HG03066 (cell line): ENCODE measurements at regions not wholly inside any gene's neighbourhood (a gene's known extent, or its start where the extent isn't known, plus 50 kb on each side); places are given as distances from the start of the nearest gene placed in this dataset.
"Not testable (repeated sequence)": the region's sequence is repeated elsewhere in the genome, so short reads cannot be mapped to it uniquely, and the experiment has no call there.

Source experiments
- ATAC-seq: cut with Tn5 transposase; IDR thresholded peaks from one replicate; pipeline ENCODE4 v1.9.1; 2021; ENCODE audit warnings: low read depth; ENCODE audit not compliant: unreplicated experiment

DNA sequence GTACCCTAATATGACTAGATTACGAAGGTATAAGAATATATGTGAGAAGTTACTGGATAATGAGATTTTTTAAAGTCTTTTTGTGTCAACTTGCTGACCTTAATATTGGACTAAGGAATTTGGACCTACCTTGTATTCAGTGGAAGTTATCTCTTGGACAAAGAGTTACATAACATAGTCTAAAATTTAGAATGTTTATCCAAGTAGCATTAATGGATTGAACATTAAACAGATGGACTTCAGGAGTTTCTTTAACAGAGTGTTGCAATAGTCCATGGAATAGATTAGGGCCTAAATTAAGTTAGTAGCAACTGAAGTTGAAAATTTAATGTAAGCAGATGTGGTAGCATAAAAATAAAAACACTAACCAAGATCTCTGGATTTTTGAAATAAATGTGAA, 266.4 kb downstream of the PYDC2 start:
- no peak for ATAC-seq

DNA sequence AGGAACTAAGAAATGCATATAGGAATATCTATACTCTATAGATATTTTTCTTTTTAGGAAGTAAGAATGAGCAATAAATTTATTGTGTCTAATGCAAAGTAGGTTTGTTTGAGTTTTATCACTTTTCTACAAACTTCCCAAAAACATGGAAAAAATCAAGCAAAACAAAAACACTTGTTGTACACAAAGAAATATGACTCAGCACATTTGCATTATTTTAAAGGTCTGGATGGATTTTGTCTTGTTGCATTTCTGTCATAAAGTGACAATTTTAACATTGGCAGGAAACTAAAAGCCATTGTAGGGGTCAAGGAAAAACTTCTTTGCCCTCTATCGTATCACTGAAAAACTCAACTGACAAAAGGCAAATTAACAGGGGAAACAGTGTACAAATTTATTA, 267.2 kb downstream of the PYDC2 start:
- no peak for ATAC-seq

DNA sequence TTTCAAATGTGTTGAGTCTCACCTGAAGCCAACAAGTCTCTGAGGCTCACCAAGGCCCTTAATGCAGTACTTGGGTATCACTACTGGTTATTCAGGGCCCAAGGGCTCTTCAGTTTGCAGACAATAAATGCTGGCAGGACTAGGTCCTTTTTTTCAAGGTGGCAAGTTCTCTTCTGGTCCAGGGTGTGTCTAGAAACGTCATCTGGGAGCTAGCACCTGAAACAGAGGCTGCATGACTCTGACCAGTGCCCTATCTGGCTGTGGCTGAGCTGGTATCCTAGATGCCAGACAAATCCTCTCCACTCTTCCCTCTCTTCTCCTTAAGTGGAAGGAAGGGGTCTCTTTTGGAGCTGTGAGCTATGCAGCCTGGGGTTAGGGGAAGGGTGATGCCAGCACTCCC, 276.8 kb downstream of the PYDC2 start:
- ATAC-seq: no peak

GRCh38 chr3:191740712-191741111, 279.7 kb downstream of the PYDC2 start:
- ATAC-seq: no peak

DNA sequence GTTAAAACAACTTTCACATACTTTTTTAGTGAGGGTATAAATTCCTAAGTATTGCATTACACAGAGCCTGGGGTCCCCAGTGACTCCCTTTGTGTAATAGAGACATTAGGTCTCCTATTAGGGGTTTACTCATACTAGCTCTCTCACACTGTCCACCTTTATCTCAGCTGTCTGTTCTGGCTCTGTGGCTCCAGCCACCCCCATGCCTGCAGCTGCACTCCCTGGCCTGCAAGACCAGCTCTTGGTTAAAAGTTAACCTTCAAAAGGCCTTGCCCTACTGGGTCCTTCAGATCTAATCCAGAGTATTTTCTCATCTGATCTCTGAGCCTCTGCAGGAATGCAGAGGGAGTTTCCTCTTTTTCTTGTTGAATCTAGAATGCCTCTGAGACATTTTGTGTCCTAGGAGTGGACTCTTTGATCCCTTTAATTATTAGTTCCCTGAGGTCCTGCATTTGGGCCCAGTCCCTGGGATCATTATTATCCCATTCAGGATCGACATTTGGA, 280.9 kb downstream of the PYDC2 start:
- ATAC-seq: not testable (repeated sequence)

- ATAC-seq: no peak
These were observed 282.3 kb downstream of the PYDC2 start for GRCh38 chr3:191743283-191743682.

GRCh38 chr3:191750618-191751017, 289.7 kb downstream of the PYDC2 start:
- no peak for ATAC-seq

DNA sequence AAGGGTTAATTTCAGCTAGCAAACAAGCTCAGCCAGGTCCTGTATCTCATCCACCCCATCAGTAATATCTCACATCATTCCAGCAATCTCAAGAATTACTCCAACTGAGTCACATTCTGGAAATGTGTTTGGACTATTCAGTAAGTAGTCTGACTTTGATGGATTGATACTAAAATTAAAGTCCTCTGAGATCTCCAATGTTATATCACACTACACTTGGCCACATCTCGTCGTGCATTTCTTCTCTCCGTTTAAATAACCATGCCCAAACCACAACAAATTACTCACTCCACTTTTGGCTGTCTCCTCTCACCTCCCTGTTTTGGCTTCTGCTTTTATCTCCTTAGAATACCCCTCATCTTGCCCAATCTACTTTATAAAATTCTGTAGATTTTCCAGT, 292.2 kb downstream of the PYDC2 start:
- ATAC-seq: no peak

GRCh38 chr3:191761906-191762305, 300.9 kb downstream of the PYDC2 start:
- ATAC-seq: no peak

- no peak for ATAC-seq
These were observed 301.5 kb downstream of the PYDC2 start for GRCh38 chr3:191762323-191762960.

DNA sequence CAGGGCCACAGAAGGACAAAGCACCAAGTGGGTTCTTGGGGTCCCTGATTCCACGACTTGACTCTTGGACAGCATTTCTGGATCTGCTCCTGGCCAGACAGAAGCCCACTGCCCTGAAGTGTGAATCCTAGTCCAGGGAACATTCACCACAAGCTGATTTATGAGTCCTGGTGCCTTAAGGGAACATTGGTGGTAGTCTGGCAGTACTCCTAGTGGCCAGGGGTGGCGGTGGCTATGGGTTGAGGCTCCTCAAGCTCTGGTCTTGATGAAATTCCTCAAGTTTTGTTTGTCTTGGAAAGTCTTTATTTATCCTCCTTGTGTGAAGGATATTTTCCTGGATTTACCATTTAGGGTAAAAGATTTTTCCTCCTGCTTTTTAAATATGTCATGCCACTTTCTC, 307.5 kb downstream of the PYDC2 start:
- no peak for ATAC-seq

DNA sequence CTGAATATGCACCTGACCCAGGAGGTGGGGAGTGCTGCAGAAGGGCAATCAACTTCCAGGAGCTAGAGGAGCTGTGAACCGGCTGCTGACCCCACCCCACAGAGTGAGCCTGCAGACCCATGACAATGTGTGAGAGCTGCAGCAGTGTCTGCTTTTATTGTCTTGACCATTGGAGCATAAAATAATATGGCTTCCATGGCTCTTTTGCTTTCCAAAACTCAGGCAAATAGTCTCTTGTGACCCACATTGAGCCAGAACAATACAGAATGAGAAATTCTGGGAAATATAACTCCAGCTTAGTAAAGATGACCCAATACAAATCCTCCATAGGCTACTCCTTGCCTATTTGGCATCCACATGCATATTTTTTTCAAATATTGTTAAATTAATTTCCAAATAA, 309.6 kb downstream of the PYDC2 start:
- no peak for ATAC-seq

DNA sequence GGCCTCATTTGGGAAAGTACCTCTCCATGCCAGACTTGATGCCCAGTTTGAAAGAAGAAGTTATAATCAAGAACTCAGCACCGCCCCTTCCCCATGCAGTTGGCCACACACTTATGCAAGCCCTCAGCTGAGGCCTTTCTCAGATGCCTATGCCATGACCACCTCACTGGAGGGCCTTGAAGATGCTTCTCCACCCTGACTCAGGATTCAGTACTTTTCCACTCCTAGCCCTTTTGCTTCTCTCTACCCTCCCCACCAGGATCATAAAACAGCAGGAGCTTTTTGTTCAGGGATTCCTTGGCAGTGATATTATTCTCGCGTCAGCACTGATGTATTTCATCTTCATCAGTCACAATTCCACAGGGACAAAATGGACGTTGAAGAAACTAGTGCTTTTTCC, 313.5 kb downstream of the PYDC2 start:
- ATAC-seq: no peak

DNA sequence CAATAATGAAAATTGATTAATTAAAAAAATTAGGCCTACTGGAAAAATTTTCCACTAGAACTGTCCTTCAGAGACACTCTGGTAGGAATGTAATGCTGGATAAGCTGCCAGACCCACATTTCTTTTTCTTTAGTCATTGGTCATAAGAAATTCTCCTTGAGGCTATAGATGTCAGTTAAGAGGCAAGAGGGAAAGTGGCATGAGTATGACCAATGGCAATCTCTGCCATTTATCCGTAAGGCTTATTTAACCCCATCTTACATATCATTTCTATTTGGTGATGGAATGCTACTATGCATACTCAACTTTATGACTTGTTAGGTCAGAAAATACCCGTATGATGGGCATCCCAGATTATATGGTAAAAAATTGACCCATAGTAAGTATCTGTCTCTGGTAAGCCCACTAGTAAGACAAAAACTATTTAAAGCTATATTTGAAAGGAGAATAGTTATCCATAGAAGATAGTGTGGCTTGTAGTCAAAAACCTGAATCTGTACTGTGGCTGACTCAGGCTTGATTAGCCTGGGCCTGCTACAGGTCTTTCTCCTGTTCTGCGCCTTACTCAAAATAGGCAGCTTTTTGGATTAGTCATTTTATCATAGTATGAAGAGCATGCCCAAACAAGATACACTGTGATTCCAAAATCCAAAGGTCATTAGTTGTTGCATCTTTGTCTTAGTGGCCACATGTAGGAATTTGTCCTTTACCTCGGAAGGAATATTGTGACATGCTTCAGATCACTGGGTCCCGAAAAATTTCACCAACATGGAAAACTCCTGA, 314.7 kb downstream of the PYDC2 start:
- no peak for ATAC-seq

- ATAC-seq: no peak
These were observed 320.1 kb downstream of the PYDC2 start for GRCh38 chr3:191781044-191781443.

- no peak for ATAC-seq
These were observed 322.1 kb downstream of the PYDC2 start for GRCh38 chr3:191783024-191783423.

DNA sequence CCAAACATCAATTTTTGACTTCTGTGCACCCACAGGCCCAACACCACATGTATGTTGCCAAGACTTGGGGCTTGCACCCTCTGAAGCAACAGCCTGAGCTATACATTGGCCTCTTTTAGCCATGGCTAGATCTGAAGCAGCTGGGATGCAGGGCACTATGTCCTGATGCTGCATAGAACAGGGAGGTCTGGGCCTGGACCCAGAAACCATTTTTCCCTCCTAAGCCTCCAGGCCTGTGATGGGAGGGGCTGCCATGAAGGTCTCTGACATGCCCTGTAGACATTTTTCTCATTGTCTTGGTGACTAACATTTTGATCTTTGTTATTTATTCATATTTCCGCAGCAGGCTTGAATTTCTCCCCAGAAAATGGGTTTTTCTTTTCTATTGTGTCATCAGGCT, 330.0 kb downstream of the PYDC2 start:
- ATAC-seq: no peak

DNA sequence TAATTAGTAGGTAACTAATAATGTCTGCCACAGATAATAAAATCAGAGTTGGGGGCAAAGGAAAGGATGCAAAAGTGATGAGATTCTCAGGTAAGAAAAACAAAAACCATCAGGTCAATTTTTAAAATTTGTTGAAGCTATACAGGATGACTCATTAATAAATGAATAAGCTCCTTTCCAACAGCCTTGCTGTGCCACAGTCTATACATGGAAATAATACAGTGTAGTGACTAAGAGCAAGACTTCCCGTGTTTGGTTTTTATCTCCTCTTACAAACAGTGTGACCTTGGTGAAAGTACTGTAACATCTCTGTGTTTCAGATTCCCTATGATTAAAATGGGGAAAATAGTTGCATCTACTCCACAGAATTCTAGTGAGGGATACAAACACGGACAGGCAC, 331.6 kb downstream of the PYDC2 start:
- no peak for ATAC-seq

DNA sequence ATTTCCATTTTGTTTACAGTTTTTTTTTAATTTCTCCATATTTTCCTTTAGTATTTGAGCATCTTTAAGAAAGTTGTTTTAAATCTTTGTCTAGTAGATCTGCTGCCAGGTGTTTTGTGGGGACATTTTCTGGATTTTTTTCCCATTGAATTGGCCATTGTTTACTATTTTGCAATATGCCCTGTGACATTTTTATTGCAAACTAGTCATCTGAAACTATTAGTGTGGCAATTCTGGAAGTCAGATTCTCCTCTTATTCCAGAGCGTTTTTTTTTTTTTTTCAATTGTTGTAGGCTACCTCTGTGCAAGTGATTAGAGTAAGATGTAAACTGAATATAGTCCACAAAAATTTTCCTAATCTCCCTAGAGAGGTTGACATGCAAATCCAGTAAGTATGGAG, 334.2 kb downstream of the PYDC2 start:
- ATAC-seq: no peak

GRCh38 chr3:191797271-191797670, 336.3 kb downstream of the PYDC2 start:
- no peak for ATAC-seq

DNA sequence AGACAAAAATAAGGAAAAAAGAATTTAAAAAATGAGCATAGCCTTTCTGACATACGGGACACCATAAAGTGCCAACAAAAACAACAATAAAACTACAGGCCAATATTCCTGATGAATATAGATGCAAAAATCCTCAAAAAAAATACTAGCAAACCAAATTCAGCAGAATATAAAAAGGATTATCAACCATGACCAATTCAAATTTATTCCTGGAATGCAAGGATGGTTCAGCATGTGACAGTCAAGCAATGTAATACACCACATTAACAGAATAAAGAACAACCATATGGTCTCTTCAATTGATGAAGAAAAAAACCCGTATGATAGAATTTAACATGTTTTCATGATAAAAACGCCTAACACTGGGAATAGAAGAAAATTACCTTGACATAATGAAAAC, 341.7 kb downstream of the PYDC2 start:
- no peak for ATAC-seq

- no peak for ATAC-seq
These were observed 344.0 kb downstream of the PYDC2 start for GRCh38 chr3:191804935-191805334.
